ENCODE measurements at regions not wholly inside any gene's neighbourhood (a gene's known extent, or its start where the extent isn't known, plus 50 kb on each side); places are given as distances from the start of the nearest gene placed in this dataset.
"Not testable (repeated sequence)": the region's sequence is repeated elsewhere in the genome, so short reads cannot be mapped to it uniquely, and the experiment has no call there.

DNA sequence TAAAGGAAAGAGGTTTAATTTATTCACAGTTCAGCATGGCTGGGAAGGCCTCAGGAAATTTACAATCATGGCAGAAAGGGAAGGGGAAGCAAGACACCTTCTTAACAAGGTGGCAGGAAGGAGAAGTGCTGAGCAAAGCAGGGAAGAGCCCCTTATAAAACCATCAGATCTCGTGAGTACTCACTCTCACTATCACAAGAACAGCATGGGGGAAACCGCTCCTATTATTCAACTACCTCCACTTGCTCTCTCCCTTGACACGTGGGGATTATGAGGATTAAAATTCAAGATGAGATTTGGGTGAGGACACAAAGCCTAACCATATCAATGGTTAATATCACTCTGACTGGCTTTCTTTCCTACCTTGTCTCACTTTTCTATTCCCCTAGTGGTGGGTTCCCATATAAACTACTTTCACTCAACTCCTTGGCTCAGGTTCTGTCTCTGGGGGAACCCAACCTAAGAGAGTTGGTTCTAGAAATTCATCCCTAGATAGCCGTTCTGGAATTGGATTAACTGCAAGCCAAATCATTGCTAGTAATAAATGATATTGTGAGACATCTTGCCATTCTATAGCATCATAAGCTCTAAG lies 749.8 kb upstream of the GRAMD2B start:
- no peak for DNase-seq (ENCODE audit: low read depth in 4 of 4, low spot score in 3 of 4)

DNA sequence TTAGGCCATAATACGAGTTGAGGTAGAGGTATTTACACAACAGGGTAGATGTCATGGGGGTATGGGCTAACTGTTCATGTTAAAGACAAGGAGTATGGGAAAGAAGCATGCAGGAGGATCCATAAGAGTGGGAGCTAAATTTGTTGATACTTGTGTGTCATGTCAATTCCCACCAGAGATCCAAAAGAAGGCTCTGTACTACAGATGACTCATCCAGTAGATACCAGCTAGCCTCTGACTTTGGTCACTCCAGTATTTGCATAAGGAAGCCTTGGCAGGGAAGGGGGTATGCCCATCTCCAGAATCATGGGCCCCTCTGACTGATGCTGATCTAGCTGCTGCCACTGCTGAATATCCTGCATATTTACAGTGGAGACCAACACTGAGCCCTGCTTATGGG lies 743.7 kb upstream of the GRAMD2B start:
- no peak for DNase-seq (ENCODE audit: low read depth in 4 of 4, low spot score in 3 of 4)

DNA sequence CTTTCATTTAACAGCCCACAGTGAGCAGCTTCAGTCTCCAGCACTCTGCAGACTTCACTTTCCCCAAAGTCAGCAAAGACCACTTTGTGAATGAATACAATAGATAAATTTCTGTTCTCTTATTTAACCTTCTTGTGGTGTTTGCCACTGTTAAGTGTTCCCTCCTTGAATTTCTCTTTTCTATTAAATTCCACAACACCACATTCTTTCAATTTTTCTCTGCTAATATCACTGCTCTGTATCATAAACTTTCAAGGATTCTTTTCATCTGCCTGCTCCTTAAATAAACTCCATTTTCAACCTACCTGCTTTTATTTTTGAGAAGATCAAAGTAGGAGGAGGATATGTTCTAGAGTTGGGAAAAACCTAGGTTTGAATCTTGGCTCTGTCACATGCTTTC lies 739.5 kb upstream of the GRAMD2B start:
- DNase-seq (ENCODE audit: low read depth in 4 of 4, low spot score in 3 of 4), result no peak

DNA sequence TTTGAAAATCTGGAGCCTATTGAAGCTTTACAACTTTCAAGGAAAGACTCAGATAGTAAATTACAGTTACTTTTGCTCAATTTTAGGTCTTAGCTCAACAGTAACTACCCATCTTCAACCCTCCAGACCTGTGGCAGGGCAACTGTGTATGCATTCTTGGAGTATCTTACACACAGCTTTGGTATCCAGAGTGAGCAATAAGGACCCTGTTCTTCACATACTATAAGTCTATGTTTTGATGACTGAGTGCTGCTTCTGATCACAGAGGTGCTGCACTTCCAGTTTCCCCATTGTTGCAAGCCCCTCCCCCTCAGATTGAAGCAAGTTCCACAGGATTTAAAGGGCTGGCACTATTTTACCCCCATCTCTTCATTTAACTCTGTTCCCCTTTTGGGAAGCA lies 737.4 kb upstream of the GRAMD2B start:
- DNase-seq (ENCODE audit: low read depth in 4 of 4, low spot score in 3 of 4), result no peak

DNA sequence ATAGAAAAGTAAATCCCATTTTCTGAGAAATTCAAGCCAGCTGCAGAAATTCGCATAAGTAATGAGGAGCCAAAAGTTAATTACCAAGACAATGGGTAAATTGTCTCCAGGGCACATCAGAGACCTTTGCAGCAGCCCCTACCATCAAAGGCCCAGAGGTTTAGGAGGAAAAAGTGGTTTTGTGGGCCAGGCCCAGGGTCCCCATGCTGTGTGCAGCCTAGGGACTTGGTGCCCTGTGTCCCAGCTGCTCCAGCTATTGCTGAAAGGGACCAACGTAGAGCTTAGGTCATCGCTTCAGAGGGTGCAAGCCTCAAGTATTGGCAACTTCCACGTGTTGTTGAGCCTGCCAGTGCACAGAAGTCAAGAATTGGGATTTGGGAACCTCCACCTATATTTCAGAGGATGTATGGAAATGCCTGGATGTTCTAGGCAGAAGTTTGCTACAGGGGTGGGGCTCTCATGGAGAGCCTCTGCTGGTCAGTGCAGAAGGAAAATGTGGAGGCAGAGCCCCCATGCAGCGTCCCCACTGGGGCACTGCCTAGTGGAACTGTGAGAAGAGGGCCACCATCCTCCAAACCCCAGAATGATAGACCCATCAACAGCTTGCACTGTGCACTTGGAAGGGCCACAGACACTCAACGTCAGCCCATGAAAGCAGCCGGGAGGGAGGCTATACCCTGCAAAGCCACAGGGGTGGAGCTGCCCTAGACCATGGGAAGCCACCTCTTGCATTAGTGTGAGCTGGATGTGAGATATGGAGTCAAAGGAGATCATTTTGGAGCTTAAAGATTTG lies 731.3 kb upstream of the GRAMD2B start:
- not testable (repeated sequence) for DNase-seq (ENCODE audit: low read depth in 4 of 4, low spot score in 3 of 4)

DNA sequence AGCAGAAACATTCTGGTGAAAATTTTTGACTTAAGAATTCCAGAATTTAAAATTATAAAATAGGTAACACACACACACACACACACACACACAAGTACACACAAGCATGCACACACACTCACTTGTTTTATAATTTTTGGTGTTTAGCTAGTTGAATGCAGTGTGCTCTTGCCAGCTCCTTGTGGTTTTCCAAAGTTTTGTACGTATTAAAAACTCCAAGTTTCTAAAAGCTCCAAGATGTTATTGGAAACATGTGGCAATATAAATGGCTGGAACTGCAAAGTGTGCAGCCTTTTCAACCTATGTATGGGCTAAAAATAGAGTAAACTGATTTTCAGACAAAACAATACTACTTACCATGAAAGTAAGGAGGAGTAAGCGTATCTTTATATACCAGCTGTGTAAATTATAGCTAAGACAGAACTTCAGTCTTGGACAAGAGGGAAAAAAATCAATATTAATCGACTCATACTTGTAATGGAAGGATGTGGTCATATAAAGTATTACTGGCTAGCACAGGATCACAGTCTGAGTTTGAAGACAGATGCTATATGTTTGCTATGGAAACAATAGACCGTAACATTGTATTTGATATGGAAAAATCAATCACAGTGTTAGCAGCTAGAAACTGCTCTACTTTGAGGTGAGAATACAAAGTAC lies 727.1 kb upstream of the GRAMD2B start:
- no peak for DNase-seq (ENCODE audit: low read depth in 4 of 4, low spot score in 3 of 4)

DNA sequence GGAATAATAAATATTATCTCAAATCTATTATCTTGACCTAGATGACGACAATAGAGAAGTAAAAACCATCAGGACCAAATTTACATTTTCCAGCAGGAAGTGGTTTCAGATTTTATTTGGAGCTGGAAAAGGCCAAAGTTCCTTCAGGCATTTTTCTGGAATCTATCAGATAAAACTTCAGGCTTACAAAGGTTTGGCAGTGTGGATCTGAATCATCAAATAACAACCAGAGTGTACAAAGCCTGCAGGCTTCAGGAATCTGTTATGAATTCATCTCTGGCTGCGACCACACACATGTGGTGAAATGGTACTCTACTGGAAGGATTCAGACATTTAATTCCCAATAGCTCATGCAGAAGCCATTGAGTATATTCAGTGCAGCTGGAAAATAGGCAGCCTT lies 726.4 kb upstream of the GRAMD2B start:
- no peak for DNase-seq (ENCODE audit: low read depth in 4 of 4, low spot score in 3 of 4)

DNA sequence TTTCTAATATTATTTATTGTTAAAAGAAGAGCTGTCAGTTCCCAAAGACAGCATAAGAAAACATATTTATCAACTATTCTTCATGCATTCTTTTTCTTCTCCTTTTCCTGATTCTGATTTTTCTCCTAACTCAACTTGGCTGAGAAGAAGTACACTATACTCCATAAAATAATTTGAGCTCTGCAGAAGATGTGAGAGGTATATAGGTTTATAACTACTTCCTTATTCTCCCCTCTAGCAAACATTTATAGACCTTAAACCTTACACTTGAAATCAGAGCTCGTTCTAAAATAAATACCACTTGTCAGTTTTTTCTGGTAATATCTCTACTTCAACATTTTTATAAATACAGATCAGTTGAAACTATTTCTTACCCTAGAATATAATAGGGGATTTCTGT lies 724.8 kb upstream of the GRAMD2B start:
- no peak for DNase-seq (ENCODE audit: low read depth in 4 of 4, low spot score in 3 of 4)

DNA sequence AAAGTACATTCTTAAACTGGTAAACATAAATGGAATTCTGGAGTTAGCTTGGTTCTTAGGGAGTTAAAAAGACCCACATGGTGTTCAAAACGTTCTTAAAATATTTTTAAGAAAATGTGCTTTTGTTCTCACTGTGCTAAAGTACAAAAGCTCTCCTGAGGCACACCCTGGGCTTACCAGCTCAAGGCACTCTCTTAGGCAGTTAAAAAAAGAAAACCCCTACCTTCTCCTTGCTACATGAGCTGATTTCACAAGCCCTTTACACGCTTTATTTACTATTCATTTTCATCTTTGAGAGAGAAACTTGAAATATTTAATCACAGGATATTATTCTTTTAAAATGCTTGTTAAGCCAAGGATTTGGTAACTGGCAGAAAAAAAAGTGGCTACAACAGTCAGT lies 723.3 kb upstream of the GRAMD2B start:
- no peak for DNase-seq (ENCODE audit: low read depth in 4 of 4, low spot score in 3 of 4)

DNA sequence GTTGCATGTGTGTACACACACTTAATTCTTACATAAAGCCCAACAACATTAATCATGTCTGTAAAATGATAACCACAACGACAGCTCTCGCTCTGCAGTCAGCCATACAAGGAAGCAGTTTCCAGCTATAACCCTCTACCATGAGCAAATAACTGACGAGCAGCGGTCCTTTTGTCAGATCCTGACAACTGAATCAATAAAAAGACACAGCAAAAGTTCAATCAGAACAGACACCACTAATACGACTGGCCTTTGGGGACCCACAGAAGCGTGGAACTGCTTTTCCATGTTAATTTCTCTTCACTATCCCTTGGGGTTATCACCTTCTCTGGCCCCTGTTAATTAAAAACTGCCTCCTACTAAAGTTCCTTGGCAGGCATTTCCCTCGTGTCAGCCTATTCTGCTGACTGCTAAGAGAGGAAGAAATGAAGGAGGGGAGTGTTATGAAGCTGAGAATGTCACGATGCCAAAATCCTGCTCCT lies 722.8 kb upstream of the GRAMD2B start:
- DNase-seq (ENCODE audit: low read depth in 4 of 4, low spot score in 3 of 4), result peak in 3 of 4 donors; percentile 23 to 45 (median 39)

DNA sequence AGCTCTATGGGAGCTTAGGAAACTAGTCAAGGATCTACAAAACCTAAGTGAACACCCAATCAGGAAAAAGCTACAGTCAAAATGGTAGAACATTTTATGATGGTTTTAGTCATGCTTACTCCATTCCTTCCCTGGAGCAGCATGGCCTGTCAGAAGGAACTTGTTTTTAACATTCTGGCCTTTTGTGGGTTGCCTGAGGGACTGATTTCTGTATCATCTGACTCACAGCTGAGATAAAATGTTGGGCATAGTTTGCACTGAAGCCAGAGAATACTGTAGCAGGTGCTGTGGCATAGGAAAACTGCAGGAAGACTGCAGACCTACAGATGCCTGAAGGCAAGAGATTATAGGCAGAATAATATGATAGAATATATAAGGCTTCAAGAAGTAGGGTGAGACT lies 719.6 kb upstream of the GRAMD2B start:
- DNase-seq (ENCODE audit: low read depth in 4 of 4, low spot score in 3 of 4), result no peak

DNA sequence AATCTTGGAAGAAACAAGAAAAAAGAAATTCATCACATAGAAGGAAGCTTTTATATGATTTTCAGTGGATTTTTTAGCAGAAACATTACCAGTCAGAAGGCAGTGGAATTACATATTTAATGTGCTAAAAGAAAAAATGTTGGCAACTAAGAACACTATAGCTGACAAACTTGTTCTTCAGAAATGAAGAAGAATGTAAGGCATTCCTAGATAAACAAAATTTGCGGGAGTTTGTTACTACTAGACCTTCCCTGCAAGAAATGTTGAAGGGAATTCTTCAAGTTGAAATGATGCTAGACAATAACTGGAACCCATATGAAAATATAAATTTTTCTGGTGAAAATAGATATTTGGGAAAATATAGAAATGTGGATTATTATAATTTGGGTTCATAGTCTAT lies 718.3 kb upstream of the GRAMD2B start:
- DNase-seq (ENCODE audit: low read depth in 4 of 4, low spot score in 3 of 4), result no peak

DNA sequence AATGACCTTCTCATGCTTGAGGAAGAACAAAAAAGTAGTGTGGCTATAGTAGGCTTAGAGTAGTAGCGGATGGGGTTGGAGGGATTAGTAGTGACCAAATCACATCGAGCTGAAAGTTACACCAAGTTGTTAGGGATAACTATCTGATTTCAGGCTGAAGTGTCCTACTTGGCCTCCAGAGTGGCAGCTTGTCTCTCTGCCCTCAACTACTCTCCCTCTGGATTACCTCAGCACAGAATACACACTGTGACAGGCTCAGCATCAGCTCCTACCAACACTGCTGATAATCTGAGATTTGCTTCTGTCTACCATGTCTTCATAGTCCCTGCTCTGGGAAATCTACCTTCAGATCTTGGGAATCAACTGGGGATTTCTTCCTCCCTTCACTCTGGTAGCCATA lies 714.6 kb upstream of the GRAMD2B start:
- no peak for DNase-seq (ENCODE audit: low read depth in 4 of 4, low spot score in 3 of 4)

DNA sequence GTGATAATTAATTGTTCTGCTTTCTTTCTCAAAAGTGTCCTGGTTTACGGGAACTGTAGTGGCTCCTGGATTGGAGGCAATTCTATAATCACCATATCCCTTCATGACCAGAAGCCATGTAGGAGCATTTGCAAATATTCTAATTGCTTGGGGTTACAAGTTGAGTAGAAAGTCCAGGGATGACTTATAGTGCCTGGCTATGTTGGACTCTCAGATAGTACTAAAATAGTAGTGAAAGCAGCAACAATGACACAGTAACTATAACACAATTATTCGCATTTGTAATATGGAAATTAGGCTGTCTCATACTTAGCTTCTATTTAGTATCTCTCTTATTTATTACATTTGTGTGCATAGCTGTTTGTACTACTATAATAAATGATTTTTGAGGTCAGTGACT lies 712.5 kb upstream of the GRAMD2B start:
- DNase-seq (ENCODE audit: low read depth in 4 of 4, low spot score in 3 of 4), result no peak

DNA sequence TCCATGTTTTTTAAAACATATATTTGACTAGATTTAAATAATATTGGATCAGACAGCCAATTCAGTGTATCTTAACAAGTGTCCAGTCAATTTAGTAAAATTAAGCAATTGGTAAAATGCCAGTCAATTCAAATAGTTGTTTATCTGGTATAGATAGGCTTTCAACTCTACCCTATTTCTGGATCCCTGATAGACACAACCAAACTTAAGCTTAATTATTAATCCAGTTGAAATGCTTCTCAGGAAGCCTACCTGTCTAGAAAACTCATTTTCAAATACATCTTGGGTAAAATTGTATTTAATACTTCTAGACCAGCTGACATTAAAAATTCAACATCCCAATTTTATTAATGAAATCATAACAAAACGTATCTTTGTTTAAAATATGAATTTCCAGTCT lies 710.8 kb upstream of the GRAMD2B start:
- DNase-seq (ENCODE audit: low read depth in 4 of 4, low spot score in 3 of 4), result no peak

DNA sequence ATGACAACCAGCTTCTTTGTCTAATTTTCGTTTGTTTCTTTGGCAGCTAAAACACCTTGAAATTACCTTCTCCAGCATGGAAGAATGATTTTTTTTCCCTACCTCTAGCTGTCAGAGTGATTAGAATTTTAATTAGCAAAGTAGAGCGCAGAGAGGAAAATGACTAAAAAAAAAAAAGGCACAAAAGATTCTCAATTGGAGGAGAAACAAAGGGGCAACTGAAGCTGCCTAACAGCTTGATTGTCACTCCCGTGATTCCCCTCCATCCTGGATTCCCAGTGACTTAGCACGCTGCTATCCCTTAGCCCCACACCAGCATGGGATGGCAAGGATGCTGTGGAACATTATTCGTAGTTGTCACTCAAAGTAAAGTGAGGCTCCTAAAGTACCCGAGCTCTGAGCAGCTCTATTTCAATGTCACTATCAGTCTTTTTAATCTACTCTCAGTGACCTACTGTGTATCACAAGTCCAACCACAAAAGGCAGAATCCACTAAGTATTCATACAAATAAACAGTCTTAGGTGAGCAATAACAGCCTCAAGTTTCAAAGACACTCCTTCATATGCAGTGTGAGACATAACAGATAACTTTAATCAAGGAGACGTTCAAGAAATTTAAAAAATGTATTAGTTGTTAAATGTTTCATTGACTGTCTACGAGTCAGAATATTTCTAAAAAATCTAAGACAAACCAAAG lies 710.0 kb upstream of the GRAMD2B start:
- DNase-seq (ENCODE audit: low read depth in 4 of 4, low spot score in 3 of 4), result no peak

DNA sequence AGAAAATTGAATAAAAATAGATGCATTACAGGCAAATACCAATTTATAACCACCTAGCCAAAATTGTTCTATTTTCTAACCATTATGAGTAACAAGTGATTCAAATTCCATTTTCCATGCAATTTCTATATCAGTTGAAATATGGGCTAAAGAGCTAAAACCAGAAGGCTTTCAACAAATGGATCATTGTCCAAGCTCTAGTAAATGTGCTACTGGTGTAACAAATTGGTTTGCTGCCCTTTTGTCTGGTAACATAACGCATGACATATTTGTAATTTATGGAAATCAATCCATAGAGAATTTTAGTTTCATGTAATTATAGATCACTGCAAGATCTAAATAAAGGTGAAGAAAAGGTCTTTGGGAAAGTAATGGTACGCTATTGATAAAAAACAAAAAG lies 708.0 kb upstream of the GRAMD2B start:
- DNase-seq (ENCODE audit: low read depth in 4 of 4, low spot score in 3 of 4), result no peak

DNA sequence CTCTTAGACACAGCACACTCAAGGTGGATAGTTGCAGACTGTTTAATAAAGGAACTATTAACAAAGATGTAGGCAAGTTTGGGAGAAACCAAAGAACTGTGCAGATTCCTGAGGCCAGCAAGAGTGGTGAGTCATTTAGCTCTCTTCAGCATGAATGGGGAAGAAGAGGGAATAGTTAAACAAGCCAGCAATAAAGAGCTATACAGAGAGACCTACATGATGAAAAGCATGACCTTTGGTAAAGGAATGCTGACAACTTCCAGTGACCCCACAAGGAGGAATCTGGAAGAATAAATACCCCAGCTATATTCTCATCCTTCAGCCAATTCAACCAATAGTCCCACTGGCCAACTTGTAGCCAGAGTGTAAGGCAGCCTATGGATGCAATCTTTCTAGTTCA lies 706.0 kb upstream of the GRAMD2B start:
- DNase-seq (ENCODE audit: low read depth in 4 of 4, low spot score in 3 of 4), result no peak

DNA sequence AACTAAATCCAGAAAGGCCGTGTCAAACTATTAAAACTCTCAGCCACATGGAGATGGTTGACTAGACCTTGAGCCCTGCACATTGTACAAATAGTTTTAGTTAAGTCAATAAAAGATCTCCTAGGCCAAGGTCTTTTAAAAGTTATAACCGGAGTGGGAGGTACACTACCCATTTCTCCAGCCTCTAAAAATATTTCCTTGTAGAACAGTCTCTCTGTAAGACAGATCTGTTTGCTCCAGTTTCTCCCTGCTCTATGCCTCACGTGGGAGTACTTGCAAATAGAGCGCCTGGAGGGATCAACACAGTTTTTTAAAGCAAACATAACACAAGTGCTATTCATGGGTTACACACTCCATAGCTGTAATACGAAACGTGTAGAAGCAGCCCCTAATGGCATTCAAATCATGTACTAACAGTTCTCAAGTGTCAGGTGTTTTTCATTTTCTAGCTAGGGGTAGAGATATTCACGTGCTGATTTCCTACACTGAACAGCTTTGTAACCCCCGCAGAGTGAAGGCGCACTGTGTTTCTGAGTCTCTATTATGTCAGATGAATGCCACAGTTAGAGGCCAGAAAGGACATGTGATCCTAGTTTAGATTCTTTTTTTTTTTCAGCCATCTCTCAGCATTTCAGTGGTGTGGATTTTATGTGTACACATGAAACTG lies 703.4 kb upstream of the GRAMD2B start:
- DNase-seq (ENCODE audit: low read depth in 4 of 4, low spot score in 3 of 4), result peak in 3 of 4 donors; percentile 28 to 67 (median 43)

DNA sequence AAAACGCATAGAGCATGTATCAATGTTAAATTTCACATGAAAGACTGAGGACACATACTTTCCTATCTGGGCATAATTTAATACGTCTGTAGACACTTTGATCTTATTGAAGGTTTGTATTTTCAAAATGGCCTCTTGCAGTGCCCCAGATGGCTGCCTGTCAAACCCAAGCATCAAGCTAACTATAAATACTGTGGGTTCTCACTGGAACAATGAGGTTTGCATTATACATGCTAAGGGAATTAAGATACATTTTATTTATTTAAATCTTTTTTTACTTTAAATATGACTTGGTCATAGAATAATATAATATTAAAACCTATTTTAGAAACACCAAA lies 702.9 kb upstream of the GRAMD2B start:
- no peak for DNase-seq (ENCODE audit: low read depth in 4 of 4, low spot score in 3 of 4)

DNA sequence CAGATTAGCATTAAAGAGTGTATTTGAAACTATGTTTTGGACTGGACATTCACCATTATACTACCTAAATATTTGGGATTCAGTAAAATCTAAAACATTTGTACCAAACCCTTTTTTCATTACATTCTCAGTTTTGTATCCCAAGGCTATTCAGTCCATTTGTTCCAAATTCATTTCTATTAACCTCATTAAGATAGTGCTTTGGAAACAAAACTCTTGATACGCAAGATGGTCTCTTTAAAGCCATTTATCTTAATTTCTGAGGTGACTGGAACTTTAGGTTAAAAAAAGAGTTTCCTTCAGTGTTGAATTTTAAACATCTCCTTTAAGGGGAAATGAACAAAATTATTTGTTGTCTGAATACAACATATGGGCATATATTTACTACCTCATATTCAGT lies 702.5 kb upstream of the GRAMD2B start:
- no peak for DNase-seq (ENCODE audit: low read depth in 4 of 4, low spot score in 3 of 4)
